ENCODE measurements at regions not wholly inside any gene's neighbourhood (a gene's known extent, or its start where the extent isn't known, plus 50 kb on each side); places are given as distances from the start of the nearest gene placed in this dataset.

DNA sequence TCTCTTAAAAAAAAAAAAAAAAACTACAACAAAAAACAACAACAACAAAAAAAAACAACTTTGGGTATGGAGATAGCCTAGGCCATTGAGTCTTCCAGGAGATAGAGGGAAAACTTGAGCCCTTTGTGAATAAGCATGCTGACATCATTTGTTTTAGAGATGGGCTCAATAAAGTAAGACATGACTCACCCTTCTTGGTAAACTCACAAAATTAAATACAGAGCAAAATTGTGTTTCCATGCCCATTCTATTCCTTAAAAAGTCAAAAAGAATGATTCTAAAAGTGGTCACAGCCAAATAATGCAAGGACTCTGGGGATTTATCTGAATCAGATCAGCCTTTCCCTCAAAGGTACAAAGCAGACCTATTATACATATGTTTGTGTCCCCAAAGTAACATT, 117.4 kb downstream of the ETAA1 start:
- Histone ChIP-seq H3K9me3 (ENCODE audit: low read length) (no peaks in the 10 kb centered on the region), H3K9ac (ENCODE audit: low read length) (no peak overlapping the region), H3K36me3 (ENCODE audit: insufficient read depth, low read length) (no peaks in the 10 kb centered on the region), H3K4me3 (ENCODE audit: low read length) (no peak overlapping the region), H3K9me2 (ENCODE audit: insufficient read depth, low read length) (no peaks in the 10 kb centered on the region), H2AFZ (ENCODE audit: low read depth, low read length) (no peak overlapping the region), H3K79me2 (replicated peaks; ENCODE audit: insufficient read depth, low read length) (no peaks in the 10 kb centered on the region), H3F3A (ENCODE audit: insufficient read depth, low read length, poor library complexity, severe bottlenecking) (no peaks in the 10 kb centered on the region), H4K20me1 (ENCODE audit: insufficient read depth) (no peaks in the 10 kb centered on the region), H3K4me2 (ENCODE audit: low read length) (no peak overlapping the region), H3K27me3 (ENCODE audit: insufficient read depth, low read depth, low read length) (no peaks in the 10 kb centered on the region), H3K27ac (ENCODE audit: low read length) (no peak overlapping the region)
- TF ChIP-seq MXI1 (conservative IDR thresholded peaks at IDR 0.05; ENCODE audit: poor library complexity, severe bottlenecking) (no peak), EP300 (conservative IDR thresholded peaks at IDR 0.05; ENCODE audit: poor library complexity, severe bottlenecking) (no peak), POLR2AphosphoS5 (IDR thresholded peaks at IDR 0.05) (no peak), EZH2 (IDR thresholded peaks at IDR 0.05; ENCODE audit: borderline replicate concordance, insufficient read depth, low read length, poor library complexity, severe bottlenecking) (no peak), SMC3 (conservative IDR thresholded peaks at IDR 0.05; ENCODE audit: poor library complexity) (no peak), TAF1 (IDR thresholded peaks at IDR 0.05; ENCODE audit: low read depth) (no peak), RAD21 (conservative IDR thresholded peaks at IDR 0.05) (no peak)
- TF ChIP-seq, protein P1, sequence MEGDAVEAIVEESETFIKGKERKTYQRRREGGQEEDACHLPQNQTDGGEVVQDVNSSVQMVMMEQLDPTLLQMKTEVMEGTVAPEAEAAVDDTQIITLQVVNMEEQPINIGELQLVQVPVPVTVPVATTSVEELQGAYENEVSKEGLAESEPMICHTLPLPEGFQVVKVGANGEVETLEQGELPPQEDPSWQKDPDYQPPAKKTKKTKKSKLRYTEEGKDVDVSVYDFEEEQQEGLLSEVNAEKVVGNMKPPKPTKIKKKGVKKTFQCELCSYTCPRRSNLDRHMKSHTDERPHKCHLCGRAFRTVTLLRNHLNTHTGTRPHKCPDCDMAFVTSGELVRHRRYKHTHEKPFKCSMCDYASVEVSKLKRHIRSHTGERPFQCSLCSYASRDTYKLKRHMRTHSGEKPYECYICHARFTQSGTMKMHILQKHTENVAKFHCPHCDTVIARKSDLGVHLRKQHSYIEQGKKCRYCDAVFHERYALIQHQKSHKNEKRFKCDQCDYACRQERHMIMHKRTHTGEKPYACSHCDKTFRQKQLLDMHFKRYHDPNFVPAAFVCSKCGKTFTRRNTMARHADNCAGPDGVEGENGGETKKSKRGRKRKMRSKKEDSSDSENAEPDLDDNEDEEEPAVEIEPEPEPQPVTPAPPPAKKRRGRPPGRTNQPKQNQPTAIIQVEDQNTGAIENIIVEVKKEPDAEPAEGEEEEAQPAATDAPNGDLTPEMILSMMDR (IDR thresholded peaks at IDR 0.05; ENCODE audit: poor library complexity, severe bottlenecking) = no peak
- TF ChIP-seq, protein P2, sequence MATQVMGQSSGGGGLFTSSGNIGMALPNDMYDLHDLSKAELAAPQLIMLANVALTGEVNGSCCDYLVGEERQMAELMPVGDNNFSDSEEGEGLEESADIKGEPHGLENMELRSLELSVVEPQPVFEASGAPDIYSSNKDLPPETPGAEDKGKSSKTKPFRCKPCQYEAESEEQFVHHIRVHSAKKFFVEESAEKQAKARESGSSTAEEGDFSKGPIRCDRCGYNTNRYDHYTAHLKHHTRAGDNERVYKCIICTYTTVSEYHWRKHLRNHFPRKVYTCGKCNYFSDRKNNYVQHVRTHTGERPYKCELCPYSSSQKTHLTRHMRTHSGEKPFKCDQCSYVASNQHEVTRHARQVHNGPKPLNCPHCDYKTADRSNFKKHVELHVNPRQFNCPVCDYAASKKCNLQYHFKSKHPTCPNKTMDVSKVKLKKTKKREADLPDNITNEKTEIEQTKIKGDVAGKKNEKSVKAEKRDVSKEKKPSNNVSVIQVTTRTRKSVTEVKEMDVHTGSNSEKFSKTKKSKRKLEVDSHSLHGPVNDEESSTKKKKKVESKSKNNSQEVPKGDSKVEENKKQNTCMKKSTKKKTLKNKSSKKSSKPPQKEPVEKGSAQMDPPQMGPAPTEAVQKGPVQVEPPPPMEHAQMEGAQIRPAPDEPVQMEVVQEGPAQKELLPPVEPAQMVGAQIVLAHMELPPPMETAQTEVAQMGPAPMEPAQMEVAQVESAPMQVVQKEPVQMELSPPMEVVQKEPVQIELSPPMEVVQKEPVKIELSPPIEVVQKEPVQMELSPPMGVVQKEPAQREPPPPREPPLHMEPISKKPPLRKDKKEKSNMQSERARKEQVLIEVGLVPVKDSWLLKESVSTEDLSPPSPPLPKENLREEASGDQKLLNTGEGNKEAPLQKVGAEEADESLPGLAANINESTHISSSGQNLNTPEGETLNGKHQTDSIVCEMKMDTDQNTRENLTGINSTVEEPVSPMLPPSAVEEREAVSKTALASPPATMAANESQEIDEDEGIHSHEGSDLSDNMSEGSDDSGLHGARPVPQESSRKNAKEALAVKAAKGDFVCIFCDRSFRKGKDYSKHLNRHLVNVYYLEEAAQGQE (IDR thresholded peaks at IDR 0.05; ENCODE audit: borderline replicate concordance) = no peak

DNA sequence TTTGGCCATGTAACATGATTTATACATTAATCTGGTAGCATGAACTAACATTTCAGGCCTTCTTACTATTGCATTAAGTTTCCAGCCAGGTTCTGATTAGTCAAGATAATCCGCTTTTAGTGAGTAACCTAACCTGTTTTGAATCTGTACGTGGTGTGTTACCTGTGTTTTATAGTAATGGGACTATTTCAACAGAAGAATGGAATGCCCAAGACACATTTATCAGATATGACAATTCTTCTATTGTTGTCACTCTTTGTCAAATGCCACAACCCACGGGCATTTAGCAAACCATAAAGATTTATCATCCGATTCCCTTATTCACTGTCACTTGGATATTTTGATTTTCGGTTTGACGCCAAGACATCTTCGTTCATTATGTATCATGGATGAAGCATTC, 117.9 kb downstream of the ETAA1 start:
- Histone ChIP-seq H3K9me2 (ENCODE audit: insufficient read depth, low read length) (no peaks in the 10 kb centered on the region), H3K9ac (ENCODE audit: low read length) (no peak overlapping the region), H3K9me3 (ENCODE audit: low read length) (no peaks in the 10 kb centered on the region), H2AFZ (ENCODE audit: low read depth, low read length) (no peak overlapping the region), H3K36me3 (ENCODE audit: insufficient read depth, low read length) (no peaks in the 10 kb centered on the region), H3K27ac (ENCODE audit: low read length) (no peak overlapping the region), H3K79me2 (replicated peaks; ENCODE audit: insufficient read depth, low read length) (no peaks in the 10 kb centered on the region), H4K20me1 (ENCODE audit: insufficient read depth) (no peaks in the 10 kb centered on the region), H3K4me2 (ENCODE audit: low read length) (no peak overlapping the region), H3K4me3 (ENCODE audit: low read length) (no peak overlapping the region), H3F3A (ENCODE audit: insufficient read depth, low read length, poor library complexity, severe bottlenecking) (no peaks in the 10 kb centered on the region), H3K27me3 (ENCODE audit: insufficient read depth, low read depth, low read length) (no peaks in the 10 kb centered on the region)
- TF ChIP-seq, protein P1 (IDR thresholded peaks at IDR 0.05; ENCODE audit: poor library complexity, severe bottlenecking) = no peak
- TF ChIP-seq EP300 (conservative IDR thresholded peaks at IDR 0.05; ENCODE audit: poor library complexity, severe bottlenecking) (no peak), EZH2 (IDR thresholded peaks at IDR 0.05; ENCODE audit: borderline replicate concordance, insufficient read depth, low read length, poor library complexity, severe bottlenecking) (no peak), MXI1 (conservative IDR thresholded peaks at IDR 0.05; ENCODE audit: poor library complexity, severe bottlenecking) (no peak), SMC3 (conservative IDR thresholded peaks at IDR 0.05; ENCODE audit: poor library complexity) (no peak), TAF1 (IDR thresholded peaks at IDR 0.05; ENCODE audit: low read depth) (no peak), POLR2AphosphoS5 (IDR thresholded peaks at IDR 0.05) (no peak), RAD21 (conservative IDR thresholded peaks at IDR 0.05) (no peak)
- TF ChIP-seq, protein P2 (IDR thresholded peaks at IDR 0.05; ENCODE audit: borderline replicate concordance) = no peak

All from neural cell (in vitro differentiated cells).